Lower leg skin (tissue), 3 donors: ENCODE measurements at regions not wholly inside any gene's neighbourhood (a gene's known extent, or its start where the extent isn't known, plus 50 kb on each side); places are given as distances from the start of the nearest gene placed in this dataset.

ENCODE experiments used
- POLR2A ChIP-seq, 2 donors: fragments of 450-650 bp; IDR thresholded peaks; one replicate each; pipeline ENCODE4 v1.6.1; 2016 to 2017; ENCODE audit warnings: antibody characterized with exemption in 2 of 2, mild to moderate bottlenecking in 1 of 2, moderate library complexity in 1 of 2
- TF ChIP-seq, protein P1 (sequence below), 3 donors: fragments of 450-650 bp; IDR thresholded peaks; one replicate each; pipeline ENCODE4 v1.5.1; 2016; ENCODE audit warnings: antibody characterized with exemption in 3 of 3, mild to moderate bottlenecking in 3 of 3, moderate library complexity in 2 of 3

DNA sequence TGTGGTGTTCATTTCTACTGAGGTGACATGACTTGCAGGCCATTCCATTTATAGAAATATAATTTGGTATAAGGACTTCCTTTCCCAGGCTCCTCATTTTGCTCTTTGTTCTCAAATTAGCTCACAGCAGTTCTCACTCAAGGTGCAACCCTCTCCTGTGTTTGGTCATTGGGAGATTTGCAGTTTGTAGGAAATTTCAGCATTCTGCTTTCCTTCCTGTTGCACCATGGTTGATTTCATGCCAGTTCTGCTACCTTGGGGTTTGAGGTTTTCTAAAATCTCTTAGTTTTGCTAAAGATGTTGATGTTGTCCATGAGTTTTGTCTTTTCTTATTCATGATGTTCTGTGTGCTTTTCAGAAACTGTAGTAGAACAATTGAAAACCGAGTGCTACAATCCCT lies 65.7 kb upstream of the PROK2 start:
- TF ChIP-seq, protein P1, sequence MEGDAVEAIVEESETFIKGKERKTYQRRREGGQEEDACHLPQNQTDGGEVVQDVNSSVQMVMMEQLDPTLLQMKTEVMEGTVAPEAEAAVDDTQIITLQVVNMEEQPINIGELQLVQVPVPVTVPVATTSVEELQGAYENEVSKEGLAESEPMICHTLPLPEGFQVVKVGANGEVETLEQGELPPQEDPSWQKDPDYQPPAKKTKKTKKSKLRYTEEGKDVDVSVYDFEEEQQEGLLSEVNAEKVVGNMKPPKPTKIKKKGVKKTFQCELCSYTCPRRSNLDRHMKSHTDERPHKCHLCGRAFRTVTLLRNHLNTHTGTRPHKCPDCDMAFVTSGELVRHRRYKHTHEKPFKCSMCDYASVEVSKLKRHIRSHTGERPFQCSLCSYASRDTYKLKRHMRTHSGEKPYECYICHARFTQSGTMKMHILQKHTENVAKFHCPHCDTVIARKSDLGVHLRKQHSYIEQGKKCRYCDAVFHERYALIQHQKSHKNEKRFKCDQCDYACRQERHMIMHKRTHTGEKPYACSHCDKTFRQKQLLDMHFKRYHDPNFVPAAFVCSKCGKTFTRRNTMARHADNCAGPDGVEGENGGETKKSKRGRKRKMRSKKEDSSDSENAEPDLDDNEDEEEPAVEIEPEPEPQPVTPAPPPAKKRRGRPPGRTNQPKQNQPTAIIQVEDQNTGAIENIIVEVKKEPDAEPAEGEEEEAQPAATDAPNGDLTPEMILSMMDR (IDR thresholded peaks at IDR 0.05), result no peak
- no peak for TF ChIP-seq POLR2A (IDR thresholded peaks at IDR 0.05)
